CD14-positive monocyte (primary cell): ENCODE measurements at regions not wholly inside any gene's neighbourhood (a gene's known extent, or its start where the extent isn't known, plus 50 kb on each side); places are given as distances from the start of the nearest gene placed in this dataset.
"Not testable (repeated sequence)": the region's sequence is repeated elsewhere in the genome, so short reads cannot be mapped to it uniquely, and the experiment has no call there.

Experiments used
- DNase-seq, 3 donors: peaks; one replicate each; pipeline ENCODE4 v3.0.0-alpha.2; 2011 to 2022
- H2AFZ ChIP-seq: 2 replicates; pipeline ENCODE4 v1.6.0; 2012; ENCODE audit warnings: mild to moderate bottlenecking, low read depth, low read length, inconsistent platforms; ENCODE audit not compliant: insufficient read depth, poor library complexity, severe bottlenecking
- H3K27ac ChIP-seq, 2 donors: 1 replicate in 1 of 2; 2 replicates in 1 of 2; pipeline ENCODE4 v1.5.1; 2012 to 2013; ENCODE audit warnings: low read length in 2 of 2, control low read depth in 1 of 2, inconsistent platforms in 1 of 2, low read depth in 1 of 2, mild to moderate bottlenecking in 1 of 2
- H3K27me3 ChIP-seq, 2 donors: one replicate each; pipeline versions ENCODE4 v1.6.0 to v1.6.1; 2011 to 2013; ENCODE audit warnings: low read length in 2 of 2; ENCODE audit not compliant: control insufficient read depth in 2 of 2, insufficient read depth in 2 of 2
- H3K36me3 ChIP-seq, 2 donors: replicated peaks in 1 of 2; 1 replicate in 1 of 2; 2 replicates in 1 of 2; pipeline versions ENCODE4 v1.5.1 to v1.6.1; 2012 to 2013; ENCODE audit warnings: low read length in 2 of 2, control low read depth in 1 of 2, inconsistent platforms in 1 of 2, mild to moderate bottlenecking in 1 of 2; ENCODE audit not compliant: insufficient read depth in 2 of 2, control insufficient read depth in 1 of 2
- H3K4me1 ChIP-seq, 2 donors: 1 replicate in 1 of 2; 2 replicates in 1 of 2; pipeline versions ENCODE4 v1.5.1 to v1.6.1; 2012 to 2013; ENCODE audit warnings: low read length in 2 of 2, control low read depth in 1 of 2, inconsistent platforms in 1 of 2, mild to moderate bottlenecking in 1 of 2, moderate library complexity in 1 of 2; ENCODE audit not compliant: insufficient read depth in 2 of 2, control insufficient read depth in 1 of 2
- H3K4me2 ChIP-seq: replicated peaks from 2 replicates; pipeline ENCODE3; 2012; ENCODE audit warnings: low read length, moderate library complexity, mild to moderate bottlenecking; ENCODE audit not compliant: poor library complexity, severe bottlenecking; ENCODE audit errors: extremely low read depth
- H3K4me3 ChIP-seq, 3 experiments: fragments of 200-600 bp in 1 of 3; sonication (generic) in 1 of 3; replicated peaks in 1 of 3; 1 replicate in 2 of 3; 2 replicates in 1 of 3; pipeline ENCODE4 v1.5.1; 2011 to 2013; ENCODE audit warnings: low read length in 3 of 3, mild to moderate bottlenecking in 3 of 3, control low read depth in 2 of 3, low read depth in 2 of 3, inconsistent platforms in 1 of 3, moderate library complexity in 1 of 3
- H3K79me2 ChIP-seq: 2 replicates; pipeline ENCODE4 v1.6.0; 2012; ENCODE audit warnings: mild to moderate bottlenecking, control low read depth, inconsistent platforms, low read length, moderate library complexity; ENCODE audit not compliant: insufficient read depth
- H3K9ac ChIP-seq: 2 replicates; pipeline ENCODE4 v1.6.0; 2017; ENCODE audit warnings: low read length, mild to moderate bottlenecking; ENCODE audit not compliant: insufficient read depth, poor library complexity, severe bottlenecking
- H3K9me3 ChIP-seq, 2 donors: replicated peaks in 1 of 2; 1 replicate in 1 of 2; 2 replicates in 1 of 2; pipeline versions ENCODE4 v1.5.1 to v1.6.1; 2012 to 2013; ENCODE audit warnings: low read length in 2 of 2, control low read depth in 1 of 2; ENCODE audit not compliant: control insufficient read depth in 1 of 2, insufficient read depth in 1 of 2
- H4K20me1 ChIP-seq: 2 replicates; pipeline ENCODE4 v1.6.0; 2012; ENCODE audit warnings: mild to moderate bottlenecking, low read length, control low read depth, moderate library complexity; ENCODE audit not compliant: insufficient read depth
- H3K27ac Mint-ChIP-seq, 7 donors: one replicate each; pipeline ENCODE4 v1.8.0; 2020; ENCODE audit warnings: mild to moderate bottlenecking in 7 of 7, mixed read lengths in 7 of 7, moderate library complexity in 6 of 7, inconsistent platforms in 2 of 7
- H3K27me3 Mint-ChIP-seq, 3 donors: one replicate each; pipeline ENCODE4 v1.8.0; 2021 to 2022; ENCODE audit warnings: low read depth in 3 of 3, mild to moderate bottlenecking in 3 of 3, mixed read lengths in 3 of 3, moderate library complexity in 3 of 3, inconsistent platforms in 1 of 3
- H3K36me3 Mint-ChIP-seq, 2 donors: one replicate each; pipeline ENCODE4 v1.8.0; 2020; ENCODE audit warnings: mixed read lengths in 2 of 2, inconsistent platforms in 1 of 2, mild to moderate bottlenecking in 1 of 2
- H3K4me1 Mint-ChIP-seq: one replicate; pipeline ENCODE4 v1.8.0; 2020; ENCODE audit warnings: mild to moderate bottlenecking, mixed read lengths
- H3K4me3 Mint-ChIP-seq, 2 donors: one replicate each; pipeline ENCODE4 v1.8.0; 2020; ENCODE audit warnings: mild to moderate bottlenecking in 2 of 2, mixed read lengths in 2 of 2, moderate library complexity in 1 of 2
- H3K9me3 Mint-ChIP-seq, 7 donors: one replicate each; pipeline ENCODE4 v1.8.0; 2020 to 2022; ENCODE audit warnings: mixed read lengths in 7 of 7, mild to moderate bottlenecking in 6 of 7, moderate library complexity in 6 of 7, inconsistent platforms in 2 of 7
- CTCF ChIP-seq: fragments of 200-600 bp; IDR thresholded peaks from one replicate; pipeline ENCODE4 v1.8.0; 2022; ENCODE audit warnings: antibody characterized with exemption, mild to moderate bottlenecking
- WGBS: methylation state at CpG from one replicate; pipeline ENCODE4 v1.1.5; 2013; ENCODE audit warnings: missing lambda C conversion rate; ENCODE audit not compliant: insufficient coverage; 5-methylcytosine and 5-hydroxymethylcytosine counted together
- intact Hi-C, 2 donors: fragments of 100-400 bp; cut with micrococcal nuclease; formaldehyde crosslinking; loops; one replicate each; pipeline versions ENCODE4 v1.15.0 to v1.15.1; 2023

- no peaks in the 10 kb centered on the region for H3K4me1 Mint-ChIP-seq
Observed at GRCh38 chr7:89606511-89606910, 547.8 kb upstream of the STEAP1 start.

DNA sequence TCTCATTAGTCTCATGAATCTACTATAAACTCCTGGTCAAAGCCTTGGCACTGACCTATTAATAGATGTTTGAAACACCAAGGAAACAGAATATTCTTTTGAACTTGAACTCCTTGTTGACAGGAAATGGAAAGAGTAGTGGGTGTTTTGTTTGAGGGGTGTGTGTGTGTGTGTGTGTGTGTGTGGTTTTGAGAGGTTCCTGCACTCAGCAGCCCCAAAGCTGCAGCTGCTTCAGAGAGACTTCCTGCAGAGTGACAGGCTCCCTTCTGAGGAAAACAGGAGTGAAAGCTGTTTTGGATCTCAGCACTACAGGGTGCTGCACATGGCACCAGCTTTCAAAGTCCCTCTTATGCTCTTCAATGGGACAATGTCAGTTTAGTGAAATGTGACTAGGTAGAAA lies 546.5 kb upstream of the STEAP1 start:
- no peaks in the 10 kb centered on the region for H4K20me1 ChIP-seq
- H3K27ac ChIP-seq: no peak overlapping the region
- H3K36me3 ChIP-seq: no peaks in the 10 kb centered on the region
- H3K79me2 ChIP-seq: no peaks in the 10 kb centered on the region
- H2AFZ ChIP-seq: no peak overlapping the region
- peaks cover 0 to 2% (median 0%) of the 10 kb centered on the region in 7 donors for H3K9me3 Mint-ChIP-seq
- H3K4me3 Mint-ChIP-seq: no peak overlapping the region
- H3K27me3 ChIP-seq: no peaks in the 10 kb centered on the region
- intact Hi-C loops: no loop called here
- H3K4me1 ChIP-seq: no peaks in the 10 kb centered on the region
- TF ChIP-seq CTCF: no peak
- peaks cover 0 to 1% (median 0%) of the 10 kb centered on the region in 3 donors for H3K27me3 Mint-ChIP-seq
- H3K9me3 ChIP-seq: no peaks in the 10 kb centered on the region
- no peaks in the 10 kb centered on the region for H3K36me3 Mint-ChIP-seq
- no peak for DNase-seq
- H3K4me3 ChIP-seq: no peak overlapping the region
- no peak overlapping the region for H3K4me2 ChIP-seq
- H3K27ac Mint-ChIP-seq: no peak overlapping the region
- no peak overlapping the region for H3K9ac ChIP-seq
- no peaks in the 10 kb centered on the region for H3K4me1 Mint-ChIP-seq

More at GRCh38 chr7:89606511-89606910, 547.8 kb upstream of the STEAP1 start:
- no CpG with 5 or more reads among the region's 3 CpGs for WGBS
- Histone ChIP-seq H3K4me2 (no peak overlapping the region), H3K9me3 (no peaks in the 10 kb centered on the region), H3K27ac (no peak overlapping the region), H3K27me3 (no peaks in the 10 kb centered on the region), H3K9ac (no peak overlapping the region), H2AFZ (no peak overlapping the region), H3K79me2 (no peaks in the 10 kb centered on the region), H3K4me1 (no peaks in the 10 kb centered on the region), H3K4me3 (no peak overlapping the region), H4K20me1 (no peaks in the 10 kb centered on the region), H3K36me3 (no peaks in the 10 kb centered on the region)
- intact Hi-C loops: no loop called here
- DNase-seq: no peak
- Mint-ChIP-seq H3K36me3 (no peaks in the 10 kb centered on the region), H3K27me3 (peaks cover 0 to 1% (median 0%) of the 10 kb centered on the region in 3 donors), H3K27ac (no peak overlapping the region), H3K4me3 (no peak overlapping the region), H3K9me3 (peaks cover 0 to 7% (median 0%) of the 10 kb centered on the region in 7 donors)
- TF ChIP-seq CTCF: no peak

GRCh38 chr7:89616829-89617228 lies 537.4 kb upstream of the STEAP1 start:
- H3K27ac ChIP-seq, intact Hi-C loops, H3K27ac Mint-ChIP-seq, DNase-seq, H3K36me3 Mint-ChIP-seq, H3K4me2 ChIP-seq, H3K9me3 Mint-ChIP-seq, H3K4me1 ChIP-seq, H3K27me3 Mint-ChIP-seq, H3K9ac ChIP-seq, H3K79me2 ChIP-seq, H2AFZ ChIP-seq, H3K4me3 ChIP-seq, H3K27me3 ChIP-seq, H4K20me1 ChIP-seq, H3K4me3 Mint-ChIP-seq, H3K4me1 Mint-ChIP-seq, H3K9me3 ChIP-seq, H3K36me3 ChIP-seq: not testable (repeated sequence)
- no CpG with 5 or more reads among the region's 6 CpGs for WGBS
